Lung (tissue), 11 donors: ENCODE measurements at regions not wholly inside any gene's neighbourhood (a gene's known extent, or its start where the extent isn't known, plus 50 kb on each side); places are given as distances from the start of the nearest gene placed in this dataset.
A peak's percentile ranks its signal among the peaks of the same experiment; 100 is the strongest.

Experiments
- ATAC-seq: fragments of 200-7000 bp; cut with Tn5 transposase; one replicate; pipeline ENCODE4 v1.9.1; 2020; ENCODE audit warnings: moderate number of reproducible peaks; ENCODE audit not compliant: insufficient read depth, low FRiP score
- DNase-seq, 3 donors: peaks; one replicate each; pipeline ENCODE4 v3.0.0-alpha.2; 2013 to 2017
- H3K27ac ChIP-seq, 2 donors: one replicate each; pipeline ENCODE4 v1.5.1; 2013; ENCODE audit warnings: mild to moderate bottlenecking in 2 of 2, moderate library complexity in 2 of 2, control low read depth in 1 of 2, inconsistent platforms in 1 of 2, low read depth in 1 of 2, low read length in 1 of 2
- H3K27me3 ChIP-seq, 3 donors: one replicate each; pipeline ENCODE4 v1.5.1; 2013; ENCODE audit warnings: low read length in 2 of 3; ENCODE audit not compliant: control insufficient read depth in 3 of 3, insufficient read depth in 3 of 3
- H3K36me3 ChIP-seq, 4 donors: one replicate each; pipeline ENCODE4 v1.5.1; 2013; ENCODE audit warnings: low read length in 4 of 4, mild to moderate bottlenecking in 1 of 4, moderate library complexity in 1 of 4; ENCODE audit not compliant: control insufficient read depth in 4 of 4, insufficient read depth in 4 of 4
- H3K4me1 ChIP-seq, 5 donors: one replicate each; pipeline ENCODE4 v1.5.1; 2013; ENCODE audit warnings: low read length in 5 of 5, mild to moderate bottlenecking in 2 of 5, moderate library complexity in 1 of 5; ENCODE audit not compliant: control insufficient read depth in 5 of 5, insufficient read depth in 5 of 5
- H3K4me3 ChIP-seq: one replicate; pipeline ENCODE4 v1.5.1; 2013; ENCODE audit warnings: mild to moderate bottlenecking, control low read depth, moderate library complexity
- H3K9ac ChIP-seq, 2 donors: one replicate each; pipeline ENCODE4 v1.5.1; 2013; ENCODE audit warnings: low read length in 2 of 2, control low read depth in 1 of 2; ENCODE audit not compliant: insufficient read depth in 1 of 2
- H3K9me3 ChIP-seq, 4 donors: one replicate each; pipeline ENCODE4 v1.5.1; 2013; ENCODE audit warnings: low read length in 3 of 4, mild to moderate bottlenecking in 1 of 4, moderate library complexity in 1 of 4; ENCODE audit not compliant: control insufficient read depth in 4 of 4, insufficient read depth in 3 of 4
- WGBS, 2 donors: extraction: QIAGEN DNeasy Blood & Tissue Kit; methylation state at CpG; one replicate each; pipeline ENCODE4 v1.1.7; 2013; 5-methylcytosine and 5-hydroxymethylcytosine counted together
- TF ChIP-seq, protein P1 (sequence below): IDR thresholded peaks from 2 replicates; pipeline ENCODE4 v1.5.1; 2012; ENCODE audit warnings: mild to moderate bottlenecking; ENCODE audit errors: control extremely low read depth, extremely low read depth
- donor health status: control.
- donor health status: control.
- donor health status: Bipolar disorder and iron deficiency.
- donor health status: healthy.
- donor health status: DM: yes; HTN: yes; CAD: no.

- Histone ChIP-seq H3K36me3 (no peaks in the 10 kb centered on the region), H3K9ac (no peak overlapping the region), H3K4me1 (no peaks in the 10 kb centered on the region), H3K27me3 (no peaks in the 10 kb centered on the region), H3K4me3 (no peak overlapping the region), H3K9me3 (no peaks in the 10 kb centered on the region), H3K27ac (no peak overlapping the region)
- DNase-seq (no peak), ATAC-seq (no peak)
- TF ChIP-seq, protein P1, sequence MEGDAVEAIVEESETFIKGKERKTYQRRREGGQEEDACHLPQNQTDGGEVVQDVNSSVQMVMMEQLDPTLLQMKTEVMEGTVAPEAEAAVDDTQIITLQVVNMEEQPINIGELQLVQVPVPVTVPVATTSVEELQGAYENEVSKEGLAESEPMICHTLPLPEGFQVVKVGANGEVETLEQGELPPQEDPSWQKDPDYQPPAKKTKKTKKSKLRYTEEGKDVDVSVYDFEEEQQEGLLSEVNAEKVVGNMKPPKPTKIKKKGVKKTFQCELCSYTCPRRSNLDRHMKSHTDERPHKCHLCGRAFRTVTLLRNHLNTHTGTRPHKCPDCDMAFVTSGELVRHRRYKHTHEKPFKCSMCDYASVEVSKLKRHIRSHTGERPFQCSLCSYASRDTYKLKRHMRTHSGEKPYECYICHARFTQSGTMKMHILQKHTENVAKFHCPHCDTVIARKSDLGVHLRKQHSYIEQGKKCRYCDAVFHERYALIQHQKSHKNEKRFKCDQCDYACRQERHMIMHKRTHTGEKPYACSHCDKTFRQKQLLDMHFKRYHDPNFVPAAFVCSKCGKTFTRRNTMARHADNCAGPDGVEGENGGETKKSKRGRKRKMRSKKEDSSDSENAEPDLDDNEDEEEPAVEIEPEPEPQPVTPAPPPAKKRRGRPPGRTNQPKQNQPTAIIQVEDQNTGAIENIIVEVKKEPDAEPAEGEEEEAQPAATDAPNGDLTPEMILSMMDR = no peak
Observed at GRCh38 chr21:25390701-25391100, 216.6 kb downstream of the MRPL39 start.

- WGBS, 2 donors = 70 to 83% methylated on average over 3 of the region's 3 CpGs
- DNase-seq (no peak), ATAC-seq (no peak)
- no peaks in the 10 kb centered on the region for H3K9me3 ChIP-seq
- H3K27ac ChIP-seq = no peak overlapping the region
- H3K9ac ChIP-seq = no peak overlapping the region
- H3K4me3 ChIP-seq = no peak overlapping the region
- H3K4me1 ChIP-seq = peaks cover 0 to 6% (median 0%) of the 10 kb centered on the region in 5 donors
- no peaks in the 10 kb centered on the region for H3K36me3 ChIP-seq
- no peaks in the 10 kb centered on the region for H3K27me3 ChIP-seq
- TF ChIP-seq, protein P1 = no peak
Observed at GRCh38 chr21:25387665-25388064, 219.6 kb downstream of the MRPL39 start.

GRCh38 chr21:25385911-25386474 is 221.3 kb downstream of the MRPL39 start:
- H3K9me3 ChIP-seq = no peaks in the 10 kb centered on the region
- H3K4me1 ChIP-seq = peaks cover 0 to 19% (median 0%) of the 10 kb centered on the region in 5 donors
- DNase-seq (peak in 2 of 3 donors; percentile 77 to 82), ATAC-seq (peak; percentile 80)
- no peak overlapping the region for H3K27ac ChIP-seq
- WGBS, 2 donors = 15 to 20% methylated on average over 8 of the region's 8 CpGs
- H3K9ac ChIP-seq = no peak overlapping the region
- TF ChIP-seq, protein P1 = peak; percentile 57
- H3K36me3 ChIP-seq = no peaks in the 10 kb centered on the region
- no peaks in the 10 kb centered on the region for H3K27me3 ChIP-seq
- H3K4me3 ChIP-seq = no peak overlapping the region

DNA sequence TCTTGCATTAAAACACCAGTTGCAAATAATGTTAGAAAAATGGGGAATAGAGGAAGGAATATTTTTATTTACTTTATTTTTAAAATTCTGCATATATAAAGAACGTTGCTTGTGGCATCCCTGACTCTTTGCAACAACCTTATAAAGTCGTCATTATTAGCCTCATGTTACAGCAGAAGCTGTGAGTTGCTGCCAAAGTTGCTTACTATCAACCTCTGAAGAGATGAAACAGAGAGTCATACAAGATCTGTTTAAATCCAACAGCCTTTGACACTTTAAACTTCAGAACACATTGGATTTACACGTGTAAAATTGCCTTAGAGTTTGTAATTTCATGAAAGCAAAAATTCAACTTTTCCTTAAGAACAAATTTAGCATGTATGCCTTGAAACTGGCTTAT is 221.9 kb downstream of the MRPL39 start:
- H3K4me3 ChIP-seq = no peak overlapping the region
- ATAC-seq (no peak), DNase-seq (no peak)
- no peaks in the 10 kb centered on the region for H3K27me3 ChIP-seq
- 49 to 50% methylated on average over 3 of the region's 3 CpGs for WGBS, 2 donors
- TF ChIP-seq, protein P1 = no peak
- no peaks in the 10 kb centered on the region for H3K9me3 ChIP-seq
- H3K4me1 ChIP-seq = peaks cover 0 to 19% (median 0%) of the 10 kb centered on the region in 5 donors
- H3K9ac ChIP-seq = no peak overlapping the region
- no peaks in the 10 kb centered on the region for H3K36me3 ChIP-seq
- no peak overlapping the region for H3K27ac ChIP-seq
